Thoracic aorta (tissue), 2 donors: ENCODE measurements at regions not wholly inside any gene's neighbourhood (a gene's known extent, or its start where the extent isn't known, plus 50 kb on each side); places are given as distances from the start of the nearest gene placed in this dataset.

Experiments used
- ATAC-seq: fragments of 150-250 bp; one replicate; pipeline ENCODE4 v1.8.0; 2017; ENCODE audit warnings: low read depth; ENCODE audit not compliant: insufficient number of reproducible peaks, low FRiP score
- DNase-seq: peaks from one replicate; pipeline ENCODE4 v3.0.0-alpha.2; 2020; ENCODE audit warnings: low spot score
- H3K27ac ChIP-seq, 2 donors: fragments of 200-600 bp; sonication (generic); 1 replicate in 1 of 2; 2 replicates in 1 of 2; pipeline ENCODE4 v1.5.1; 2016; ENCODE audit warnings: mild to moderate bottlenecking in 2 of 2, moderate library complexity in 2 of 2
- H3K27me3 ChIP-seq: fragments of 200-600 bp; sonication (generic); replicated peaks from 2 replicates; pipeline ENCODE4 v1.6.0; 2016; ENCODE audit warnings: mild to moderate bottlenecking; ENCODE audit not compliant: insufficient read depth
- H3K36me3 ChIP-seq: fragments of 200-600 bp; sonication (generic); one replicate; pipeline ENCODE4 v1.5.1; 2016
- H3K4me1 ChIP-seq, 2 donors: fragments of 200-600 bp; sonication (generic); 1 replicate in 1 of 2; 2 replicates in 1 of 2; pipeline versions ENCODE4 v1.5.1 to v1.6.0; 2016; ENCODE audit warnings: low read depth in 2 of 2, mild to moderate bottlenecking in 1 of 2; ENCODE audit not compliant: control insufficient read depth in 1 of 2
- H3K4me3 ChIP-seq: fragments of 200-600 bp; sonication (generic); 2 replicates; pipeline ENCODE4 v1.5.1; 2016; ENCODE audit warnings: mild to moderate bottlenecking
- H3K9me3 ChIP-seq: fragments of 200-600 bp; sonication (generic); 2 replicates; pipeline ENCODE4 v1.5.1; 2016
- TF ChIP-seq, protein P1 (sequence below): fragments of 200-600 bp; sonication (generic); IDR thresholded peaks from one replicate; pipeline ENCODE4 v1.5.1; 2019; ENCODE audit warnings: antibody characterized with exemption

DNA sequence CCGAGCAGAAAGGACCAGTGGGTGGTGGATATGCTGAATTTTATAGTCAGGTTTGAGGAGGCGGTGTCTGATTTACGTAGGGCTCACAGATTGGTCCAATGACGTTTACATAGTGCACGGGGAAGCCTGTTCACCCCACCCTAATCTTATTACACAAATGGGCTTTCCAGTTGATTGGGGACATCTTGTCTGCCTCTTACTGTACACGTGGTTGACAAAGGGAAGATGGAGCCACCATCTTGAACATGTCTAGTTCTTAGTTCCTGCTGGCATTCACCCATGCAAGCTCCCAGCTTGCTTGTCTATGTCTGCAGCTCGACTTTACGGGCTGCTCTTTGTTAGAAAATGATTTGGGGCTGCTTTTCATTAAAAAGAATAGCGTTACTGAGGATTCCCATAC, 332.0 kb upstream of the SLCO3A1 start:
- TF ChIP-seq, protein P1, sequence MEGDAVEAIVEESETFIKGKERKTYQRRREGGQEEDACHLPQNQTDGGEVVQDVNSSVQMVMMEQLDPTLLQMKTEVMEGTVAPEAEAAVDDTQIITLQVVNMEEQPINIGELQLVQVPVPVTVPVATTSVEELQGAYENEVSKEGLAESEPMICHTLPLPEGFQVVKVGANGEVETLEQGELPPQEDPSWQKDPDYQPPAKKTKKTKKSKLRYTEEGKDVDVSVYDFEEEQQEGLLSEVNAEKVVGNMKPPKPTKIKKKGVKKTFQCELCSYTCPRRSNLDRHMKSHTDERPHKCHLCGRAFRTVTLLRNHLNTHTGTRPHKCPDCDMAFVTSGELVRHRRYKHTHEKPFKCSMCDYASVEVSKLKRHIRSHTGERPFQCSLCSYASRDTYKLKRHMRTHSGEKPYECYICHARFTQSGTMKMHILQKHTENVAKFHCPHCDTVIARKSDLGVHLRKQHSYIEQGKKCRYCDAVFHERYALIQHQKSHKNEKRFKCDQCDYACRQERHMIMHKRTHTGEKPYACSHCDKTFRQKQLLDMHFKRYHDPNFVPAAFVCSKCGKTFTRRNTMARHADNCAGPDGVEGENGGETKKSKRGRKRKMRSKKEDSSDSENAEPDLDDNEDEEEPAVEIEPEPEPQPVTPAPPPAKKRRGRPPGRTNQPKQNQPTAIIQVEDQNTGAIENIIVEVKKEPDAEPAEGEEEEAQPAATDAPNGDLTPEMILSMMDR, result no peak
- DNase-seq, result no peak
- Histone ChIP-seq H3K36me3 (no peaks in the 10 kb centered on the region), H3K27me3 (no peaks in the 10 kb centered on the region), H3K27ac (no peak overlapping the region), H3K4me3 (no peak overlapping the region), H3K9me3 (no peaks in the 10 kb centered on the region), H3K4me1 (no peaks in the 10 kb centered on the region)
- no peak for ATAC-seq

DNA sequence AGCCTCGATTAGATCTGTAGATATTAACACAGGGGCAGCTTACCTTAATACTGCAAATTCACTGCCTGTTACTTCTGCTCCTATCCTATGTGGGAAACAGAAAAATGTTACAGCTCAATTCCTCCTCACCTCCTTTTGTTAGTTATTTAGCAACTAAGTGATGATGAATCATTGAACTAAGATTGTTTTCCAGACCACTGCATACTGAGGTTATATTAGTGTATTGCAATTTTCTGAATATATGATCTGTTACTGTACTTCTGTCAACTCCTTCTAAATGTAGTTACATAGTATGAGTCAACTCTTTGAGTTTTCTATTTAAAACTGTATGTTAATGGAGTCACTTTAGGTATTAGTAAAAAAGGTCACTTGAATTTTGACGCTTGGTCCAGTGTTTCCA, 331.5 kb upstream of the SLCO3A1 start:
- no peak overlapping the region for H3K27ac ChIP-seq
- no peaks in the 10 kb centered on the region for H3K9me3 ChIP-seq
- H3K4me3 ChIP-seq, result no peak overlapping the region
- TF ChIP-seq, protein P1, result no peak
- ATAC-seq (no peak), DNase-seq (no peak)
- no peaks in the 10 kb centered on the region for H3K4me1 ChIP-seq
- no peaks in the 10 kb centered on the region for H3K36me3 ChIP-seq
- H3K27me3 ChIP-seq, result no peaks in the 10 kb centered on the region

DNA sequence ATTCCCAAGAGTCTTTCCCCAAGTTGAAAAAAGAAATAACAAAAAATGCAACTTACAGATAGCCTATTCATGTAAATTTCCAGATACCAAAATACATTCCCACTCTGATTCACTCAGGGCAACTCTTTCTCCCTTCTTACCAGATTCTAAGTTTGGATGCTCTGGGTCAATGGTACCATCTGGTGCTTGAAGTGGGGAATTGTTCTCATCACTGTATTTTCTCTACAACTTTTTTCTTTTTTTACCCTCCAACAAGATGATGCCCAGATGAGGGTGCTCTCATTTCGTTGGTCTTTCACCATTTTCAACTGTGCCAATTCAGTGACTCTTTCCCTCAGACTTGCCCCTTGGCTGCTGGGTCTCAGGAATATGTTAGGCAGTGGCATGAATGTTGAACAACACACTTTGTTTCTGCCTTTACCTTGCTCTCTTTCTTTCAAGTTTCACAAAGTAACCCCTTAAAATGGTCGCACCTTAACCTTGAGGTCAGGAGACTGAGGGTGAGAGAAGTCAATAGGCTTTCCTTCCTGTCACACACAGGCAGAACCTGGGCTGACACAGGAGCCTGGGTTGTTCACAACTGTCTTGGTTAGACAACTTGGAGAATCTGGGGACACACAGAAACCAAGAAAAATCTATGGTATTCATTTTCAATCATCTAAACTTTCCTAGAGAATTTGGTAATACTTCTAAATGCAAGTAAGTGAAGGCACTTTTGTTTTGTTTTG, 330.7 kb upstream of the SLCO3A1 start:
- Histone ChIP-seq H3K27me3 (no peaks in the 10 kb centered on the region), H3K27ac (no peak overlapping the region), H3K4me3 (no peak overlapping the region), H3K4me1 (no peaks in the 10 kb centered on the region), H3K9me3 (no peaks in the 10 kb centered on the region), H3K36me3 (no peaks in the 10 kb centered on the region)
- DNase-seq (no peak), ATAC-seq (no peak)
- TF ChIP-seq, protein P1, result no peak

DNA sequence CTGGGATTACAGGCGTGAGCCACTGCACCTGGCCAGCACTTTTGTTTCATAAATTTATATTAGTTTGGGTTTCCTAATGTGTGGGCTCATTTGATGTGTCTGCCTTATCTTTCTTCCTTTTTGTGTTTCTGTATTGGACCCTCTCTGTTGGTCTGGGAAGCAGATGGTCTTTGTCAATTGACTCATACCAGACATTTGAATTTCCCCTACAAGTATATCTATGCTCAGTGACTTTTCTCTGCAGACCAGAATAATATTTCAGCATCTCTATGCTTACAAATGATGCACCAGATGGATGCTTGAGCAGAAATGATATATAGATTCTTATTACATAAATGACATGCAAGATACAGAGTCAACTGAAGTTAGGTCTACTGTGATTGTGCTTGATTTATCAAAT, 329.9 kb upstream of the SLCO3A1 start:
- Histone ChIP-seq H3K27me3 (no peaks in the 10 kb centered on the region), H3K4me1 (no peaks in the 10 kb centered on the region), H3K36me3 (no peaks in the 10 kb centered on the region), H3K4me3 (no peak overlapping the region), H3K9me3 (no peaks in the 10 kb centered on the region), H3K27ac (no peak overlapping the region)
- ATAC-seq (no peak), DNase-seq (no peak)
- TF ChIP-seq, protein P1, result no peak

DNA sequence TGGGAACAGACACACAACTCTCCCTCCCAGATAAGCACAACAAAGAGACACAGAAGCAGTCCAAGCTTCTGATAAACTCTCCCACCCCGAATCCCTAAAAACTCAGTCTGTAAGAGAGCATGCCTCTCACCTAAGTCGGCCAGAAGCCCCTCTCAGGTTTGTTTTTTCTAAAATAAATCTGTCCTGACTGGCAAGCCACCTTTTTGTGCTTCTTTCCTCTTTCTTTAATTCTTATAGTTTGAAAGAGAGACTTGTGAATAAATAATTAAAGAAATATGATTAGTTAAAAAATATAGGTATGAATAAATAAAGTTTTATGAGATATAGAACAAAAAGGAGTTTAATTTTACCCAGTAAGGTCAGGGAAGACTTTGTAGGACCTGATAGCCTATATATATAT, 329.0 kb upstream of the SLCO3A1 start:
- no peak for DNase-seq

More for the DNA sequence above, 329.0 kb upstream of the SLCO3A1 start:
- Histone ChIP-seq H3K27ac (no peak overlapping the region), H3K4me3 (no peak overlapping the region), H3K9me3 (no peaks in the 10 kb centered on the region), H3K27me3 (no peaks in the 10 kb centered on the region), H3K4me1 (no peaks in the 10 kb centered on the region), H3K36me3 (no peaks in the 10 kb centered on the region)
- ATAC-seq, result no peak
- TF ChIP-seq, protein P1, result no peak
